ENCODE measurements at regions not wholly inside any gene's neighbourhood (a gene's known extent, or its start where the extent isn't known, plus 50 kb on each side); places are given as distances from the start of the nearest gene placed in this dataset.

- TF ChIP-seq POLR2AphosphoS5 (IDR thresholded peaks at IDR 0.05): no peak
- TF ChIP-seq POLR2A (IDR thresholded peaks at IDR 0.05): no peak
- no peak for TF ChIP-seq EP300 (IDR thresholded peaks at IDR 0.05)
- TF ChIP-seq CTCF (IDR thresholded peaks at IDR 0.05): no peak
- no peak for ATAC-seq
- Histone ChIP-seq H3K27ac (no peak overlapping the region), H3K27me3 (no peaks in the 10 kb centered on the region), H3K4me1 (no peaks in the 10 kb centered on the region), H3K36me3 (no peaks in the 10 kb centered on the region), H3K9me3 (no peaks in the 10 kb centered on the region), H3K4me3 (no peak overlapping the region)
- WGBS, 2 donors (ENCODE audit: low coverage in 1 of 2): 25% methylated on average over 2 of the region's 5 CpGs; no CpG with 5 or more reads in 1 of the 2 donors
Observed at GRCh38 chr4:87745064-87745807, 54.1 kb upstream of the IBSP start.

- Histone ChIP-seq H3K27me3 (no peaks in the 10 kb centered on the region), H3K36me3 (no peaks in the 10 kb centered on the region), H3K9me3 (peaks cover 0 to 2% (median 0%) of the 10 kb centered on the region in 3 donors), H3K4me3 (no peak overlapping the region), H3K27ac (no peak overlapping the region), H3K4me1 (no peaks in the 10 kb centered on the region)
- no peak for ATAC-seq
- WGBS, 2 donors (ENCODE audit: low coverage in 1 of 2): 100% methylated on average over 1 of the region's 5 CpGs; no CpG with 5 or more reads in 1 of the 2 donors
- TF ChIP-seq CTCF (IDR thresholded peaks at IDR 0.05) (no peak), POLR2AphosphoS5 (IDR thresholded peaks at IDR 0.05) (no peak)
Observed at GRCh38 chr4:87746001-87746400, 53.4 kb upstream of the IBSP start.

Small RNAs in the stretch of these regions (small RNA-seq; reads per million reads assigned to genes)
- 0 reads per million in 4 donors for gene RF00019

Measured in gastroesophageal sphincter (tissue), 4 donors.